AG04450 (cell line): ENCODE measurements at regions not wholly inside any gene's neighbourhood (a gene's known extent, or its start where the extent isn't known, plus 50 kb on each side); places are given as distances from the start of the nearest gene placed in this dataset.

Source experiments
- CTCF ChIA-PET: fragments of 300-600, 350-600 bp; formaldehyde crosslinking; extraction: SDS; loops from one replicate; lab custom pipeline; 2022; ENCODE audit warnings: antibody characterized with exemption, inconsistent platforms; lab: Charles Lee
- POLR2A ChIA-PET: fragments of 350-600 bp; formaldehyde crosslinking; extraction: SDS; loops from one replicate; lab custom pipeline; 2021; ENCODE audit warnings: antibody characterized with exemption, inconsistent platforms; lab: Yijun Ruan, JAX
- DNase-seq: peaks from one replicate; pipeline ENCODE4 v3.0.0-alpha.2; 2011; ENCODE audit warnings: low read depth, low spot score
- H3K27ac ChIP-seq: one replicate; pipeline ENCODE4 v1.5.1; 2012; ENCODE audit warnings: low read depth, low read length, control low read depth
- H3K27me3 ChIP-seq: one replicate; pipeline ENCODE4 v1.6.0; 2012; ENCODE audit warnings: low read length; ENCODE audit not compliant: control insufficient read depth, insufficient read depth
- H3K4me3 ChIP-seq: 2 replicates; pipeline ENCODE4 v1.5.1; 2011; ENCODE audit warnings: mild to moderate bottlenecking, low read depth, low read length, control low read depth
- H3K9me3 ChIP-seq: 2 replicates; pipeline ENCODE4 v1.5.1; 2012; ENCODE audit warnings: low read length; ENCODE audit not compliant: control insufficient read depth, insufficient read depth
- CTCF ChIP-seq: IDR thresholded peaks from 2 replicates; pipeline ENCODE4 v1.5.1; 2011; ENCODE audit warnings: low read depth, low read length, control low read depth, inconsistent platforms

GRCh38 chr6:19905584-19905983 lies 68.4 kb downstream of the ID4 start:
- no peak for TF ChIP-seq CTCF
- DNase-seq: no peak
- POLR2A ChIA-PET: no interaction called here
- H3K4me3 ChIP-seq: no peak overlapping the region
- CTCF ChIA-PET: interaction anchor here (1.6 kb wide), 1 partner anchor 881 kb away, joined by 3 read pairs; no protein-coding TSS in a partner anchor
- H3K9me3 ChIP-seq: no peaks in the 10 kb centered on the region
- H3K27ac ChIP-seq: no peak overlapping the region
- no peaks in the 10 kb centered on the region for H3K27me3 ChIP-seq

GRCh38 chr6:19906171-19906570 lies 69.0 kb downstream of the ID4 start:
- TF ChIP-seq CTCF: no peak
- no peaks in the 10 kb centered on the region for H3K9me3 ChIP-seq
- H3K4me3 ChIP-seq: no peak overlapping the region
- no peak overlapping the region for H3K27ac ChIP-seq
- DNase-seq: no peak
- ChIA-PET POLR2A (no interaction called here), CTCF (interaction anchor here (1.6 kb wide), 1 partner anchor 882 kb away, joined by 3 read pairs; no protein-coding TSS in a partner anchor)
- no peaks in the 10 kb centered on the region for H3K27me3 ChIP-seq

GRCh38 chr6:19911223-19911622 lies 74.1 kb downstream of the ID4 start:
- ChIA-PET CTCF (no interaction called here), POLR2A (no interaction called here)
- H3K9me3 ChIP-seq: no peaks in the 10 kb centered on the region
- DNase-seq: no peak
- H3K27ac ChIP-seq: no peak overlapping the region
- no peak overlapping the region for H3K4me3 ChIP-seq
- H3K27me3 ChIP-seq: no peaks in the 10 kb centered on the region
- TF ChIP-seq CTCF: no peak

GRCh38 chr6:19918436-19918835 lies 81.3 kb downstream of the ID4 start:
- Histone ChIP-seq H3K27me3 (no peaks in the 10 kb centered on the region), H3K27ac (no peak overlapping the region), H3K4me3 (no peak overlapping the region), H3K9me3 (no peaks in the 10 kb centered on the region)
- POLR2A ChIA-PET: no interaction called here
- CTCF ChIA-PET: no interaction called here
- TF ChIP-seq CTCF: no peak
- DNase-seq: no peak

GRCh38 chr6:19921786-19922185 lies 84.6 kb downstream of the ID4 start:
- DNase-seq: no peak
- TF ChIP-seq CTCF: no peak
- Histone ChIP-seq H3K27me3 (no peaks in the 10 kb centered on the region), H3K27ac (no peak overlapping the region), H3K4me3 (no peak overlapping the region), H3K9me3 (no peaks in the 10 kb centered on the region)
- POLR2A ChIA-PET: no interaction called here
- CTCF ChIA-PET: no interaction called here
